ENCODE measurements at regions not wholly inside any gene's neighbourhood (a gene's known extent, or its start where the extent isn't known, plus 50 kb on each side); places are given as distances from the start of the nearest gene placed in this dataset.

DNA sequence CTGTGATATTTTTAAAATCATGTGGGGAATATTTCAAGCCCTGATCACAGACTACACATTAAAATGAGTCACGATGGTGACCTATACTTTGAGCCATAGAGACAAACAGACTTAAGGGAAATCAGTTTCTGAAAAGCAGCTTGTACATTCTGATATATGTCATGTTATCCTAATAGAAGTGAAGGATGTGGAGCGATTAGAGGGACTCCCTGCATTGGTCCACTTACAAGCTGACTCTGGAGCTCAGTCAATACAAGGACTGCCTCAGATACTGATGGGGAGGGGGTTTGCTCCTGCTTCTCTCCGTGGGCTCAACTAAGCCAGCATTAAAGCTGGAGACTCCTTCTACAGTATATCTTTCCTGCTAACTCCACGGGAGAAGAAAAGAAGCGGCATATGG is 173.5 kb downstream of the ALG10B start:
- no peaks in the 10 kb centered on the region for H3F3A ChIP-seq (ENCODE audit: insufficient read depth, low read length, poor library complexity, severe bottlenecking)
- no peak overlapping the region for H2AFZ ChIP-seq (ENCODE audit: low read depth, low read length)
- H3K4me2 ChIP-seq (ENCODE audit: low read length) = no peak overlapping the region
- no peaks in the 10 kb centered on the region for H3K9me2 ChIP-seq (ENCODE audit: insufficient read depth, low read length)
- H3K9ac ChIP-seq (ENCODE audit: low read length) = no peak overlapping the region
- H3K27ac ChIP-seq (ENCODE audit: low read length) = no peak overlapping the region
- H4K20me1 ChIP-seq (ENCODE audit: insufficient read depth) = no peaks in the 10 kb centered on the region
- no peaks in the 10 kb centered on the region for H3K36me3 ChIP-seq (ENCODE audit: insufficient read depth, low read length)
- no peak overlapping the region for H3K4me3 ChIP-seq (ENCODE audit: low read length)
- no peaks in the 10 kb centered on the region for H3K27me3 ChIP-seq (ENCODE audit: insufficient read depth, low read depth, low read length)
- TF ChIP-seq, protein P1, sequence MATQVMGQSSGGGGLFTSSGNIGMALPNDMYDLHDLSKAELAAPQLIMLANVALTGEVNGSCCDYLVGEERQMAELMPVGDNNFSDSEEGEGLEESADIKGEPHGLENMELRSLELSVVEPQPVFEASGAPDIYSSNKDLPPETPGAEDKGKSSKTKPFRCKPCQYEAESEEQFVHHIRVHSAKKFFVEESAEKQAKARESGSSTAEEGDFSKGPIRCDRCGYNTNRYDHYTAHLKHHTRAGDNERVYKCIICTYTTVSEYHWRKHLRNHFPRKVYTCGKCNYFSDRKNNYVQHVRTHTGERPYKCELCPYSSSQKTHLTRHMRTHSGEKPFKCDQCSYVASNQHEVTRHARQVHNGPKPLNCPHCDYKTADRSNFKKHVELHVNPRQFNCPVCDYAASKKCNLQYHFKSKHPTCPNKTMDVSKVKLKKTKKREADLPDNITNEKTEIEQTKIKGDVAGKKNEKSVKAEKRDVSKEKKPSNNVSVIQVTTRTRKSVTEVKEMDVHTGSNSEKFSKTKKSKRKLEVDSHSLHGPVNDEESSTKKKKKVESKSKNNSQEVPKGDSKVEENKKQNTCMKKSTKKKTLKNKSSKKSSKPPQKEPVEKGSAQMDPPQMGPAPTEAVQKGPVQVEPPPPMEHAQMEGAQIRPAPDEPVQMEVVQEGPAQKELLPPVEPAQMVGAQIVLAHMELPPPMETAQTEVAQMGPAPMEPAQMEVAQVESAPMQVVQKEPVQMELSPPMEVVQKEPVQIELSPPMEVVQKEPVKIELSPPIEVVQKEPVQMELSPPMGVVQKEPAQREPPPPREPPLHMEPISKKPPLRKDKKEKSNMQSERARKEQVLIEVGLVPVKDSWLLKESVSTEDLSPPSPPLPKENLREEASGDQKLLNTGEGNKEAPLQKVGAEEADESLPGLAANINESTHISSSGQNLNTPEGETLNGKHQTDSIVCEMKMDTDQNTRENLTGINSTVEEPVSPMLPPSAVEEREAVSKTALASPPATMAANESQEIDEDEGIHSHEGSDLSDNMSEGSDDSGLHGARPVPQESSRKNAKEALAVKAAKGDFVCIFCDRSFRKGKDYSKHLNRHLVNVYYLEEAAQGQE (IDR thresholded peaks at IDR 0.05; ENCODE audit: borderline replicate concordance) = no peak
- TF ChIP-seq SMC3 (conservative IDR thresholded peaks at IDR 0.05; ENCODE audit: poor library complexity) (no peak), TAF1 (IDR thresholded peaks at IDR 0.05; ENCODE audit: low read depth) (no peak), EZH2 (IDR thresholded peaks at IDR 0.05; ENCODE audit: borderline replicate concordance, insufficient read depth, low read length, poor library complexity, severe bottlenecking) (no peak), MXI1 (conservative IDR thresholded peaks at IDR 0.05; ENCODE audit: poor library complexity, severe bottlenecking) (no peak), POLR2AphosphoS5 (IDR thresholded peaks at IDR 0.05) (no peak), RAD21 (conservative IDR thresholded peaks at IDR 0.05) (no peak), EP300 (conservative IDR thresholded peaks at IDR 0.05; ENCODE audit: poor library complexity, severe bottlenecking) (no peak)
- TF ChIP-seq, protein P2, sequence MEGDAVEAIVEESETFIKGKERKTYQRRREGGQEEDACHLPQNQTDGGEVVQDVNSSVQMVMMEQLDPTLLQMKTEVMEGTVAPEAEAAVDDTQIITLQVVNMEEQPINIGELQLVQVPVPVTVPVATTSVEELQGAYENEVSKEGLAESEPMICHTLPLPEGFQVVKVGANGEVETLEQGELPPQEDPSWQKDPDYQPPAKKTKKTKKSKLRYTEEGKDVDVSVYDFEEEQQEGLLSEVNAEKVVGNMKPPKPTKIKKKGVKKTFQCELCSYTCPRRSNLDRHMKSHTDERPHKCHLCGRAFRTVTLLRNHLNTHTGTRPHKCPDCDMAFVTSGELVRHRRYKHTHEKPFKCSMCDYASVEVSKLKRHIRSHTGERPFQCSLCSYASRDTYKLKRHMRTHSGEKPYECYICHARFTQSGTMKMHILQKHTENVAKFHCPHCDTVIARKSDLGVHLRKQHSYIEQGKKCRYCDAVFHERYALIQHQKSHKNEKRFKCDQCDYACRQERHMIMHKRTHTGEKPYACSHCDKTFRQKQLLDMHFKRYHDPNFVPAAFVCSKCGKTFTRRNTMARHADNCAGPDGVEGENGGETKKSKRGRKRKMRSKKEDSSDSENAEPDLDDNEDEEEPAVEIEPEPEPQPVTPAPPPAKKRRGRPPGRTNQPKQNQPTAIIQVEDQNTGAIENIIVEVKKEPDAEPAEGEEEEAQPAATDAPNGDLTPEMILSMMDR (IDR thresholded peaks at IDR 0.05; ENCODE audit: poor library complexity, severe bottlenecking) = no peak
- no peaks in the 10 kb centered on the region for H3K9me3 ChIP-seq (ENCODE audit: low read length)
- no peaks in the 10 kb centered on the region for H3K79me2 ChIP-seq (replicated peaks; ENCODE audit: insufficient read depth, low read length)

DNA sequence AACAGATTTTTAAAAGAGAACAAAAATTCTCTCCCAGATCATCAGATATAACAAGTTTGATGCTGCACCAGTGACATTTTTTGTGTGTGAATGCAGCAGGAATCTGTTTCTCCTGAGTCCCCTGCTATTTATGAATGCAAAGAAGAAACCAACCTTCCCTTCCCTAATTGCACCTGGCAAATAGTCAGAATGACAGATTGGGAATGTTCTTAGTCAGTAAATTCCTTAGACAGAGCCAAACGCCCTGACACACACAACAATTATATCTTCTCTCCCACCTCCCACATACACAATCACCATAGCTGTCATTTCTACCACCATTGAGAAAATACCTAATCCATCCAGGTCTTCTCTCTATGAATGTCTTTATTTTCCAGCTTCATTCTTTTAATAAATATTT is 174.4 kb downstream of the ALG10B start:
- no peaks in the 10 kb centered on the region for H3K79me2 ChIP-seq (replicated peaks; ENCODE audit: insufficient read depth, low read length)
- no peaks in the 10 kb centered on the region for H3K9me3 ChIP-seq (ENCODE audit: low read length)
- H3K27ac ChIP-seq (ENCODE audit: low read length) = no peak overlapping the region
- H4K20me1 ChIP-seq (ENCODE audit: insufficient read depth) = no peaks in the 10 kb centered on the region
- no peaks in the 10 kb centered on the region for H3K27me3 ChIP-seq (ENCODE audit: insufficient read depth, low read depth, low read length)
- H3K36me3 ChIP-seq (ENCODE audit: insufficient read depth, low read length) = no peaks in the 10 kb centered on the region
- no peaks in the 10 kb centered on the region for H3F3A ChIP-seq (ENCODE audit: insufficient read depth, low read length, poor library complexity, severe bottlenecking)
- H3K4me2 ChIP-seq (ENCODE audit: low read length) = no peak overlapping the region
- no peak overlapping the region for H3K9ac ChIP-seq (ENCODE audit: low read length)
- H2AFZ ChIP-seq (ENCODE audit: low read depth, low read length) = no peak overlapping the region
- no peak for TF ChIP-seq TAF1 (IDR thresholded peaks at IDR 0.05; ENCODE audit: low read depth)
- TF ChIP-seq, protein P1 (IDR thresholded peaks at IDR 0.05; ENCODE audit: borderline replicate concordance) = peak; percentile 44
- no peak for TF ChIP-seq RAD21 (conservative IDR thresholded peaks at IDR 0.05)
- H3K9me2 ChIP-seq (ENCODE audit: insufficient read depth, low read length) = no peaks in the 10 kb centered on the region
- peak overlapping the region; percentile 7 for H3K4me3 ChIP-seq (ENCODE audit: low read length)

Measured in neural cell (in vitro differentiated cells).